Suppressor macrophage treated with lipopolysaccharide for 4 hours (primary cell): ENCODE measurements at regions not wholly inside any gene's neighbourhood (a gene's known extent, or its start where the extent isn't known, plus 50 kb on each side); places are given as distances from the start of the nearest gene placed in this dataset.
A peak's percentile ranks its signal among the peaks of the same experiment; 100 is the strongest.
"Not testable (repeated sequence)": the region's sequence is repeated elsewhere in the genome, so short reads cannot be mapped to it uniquely, and the experiment has no call there.

Experiments used
- DNase-seq: peaks from one replicate; pipeline ENCODE4 v3.0.0-alpha.2; 2020

- DNase-seq, result no peak
Measured at GRCh38 chr5:128668921-128669320, 130.9 kb upstream of the FBN2 start.

DNA sequence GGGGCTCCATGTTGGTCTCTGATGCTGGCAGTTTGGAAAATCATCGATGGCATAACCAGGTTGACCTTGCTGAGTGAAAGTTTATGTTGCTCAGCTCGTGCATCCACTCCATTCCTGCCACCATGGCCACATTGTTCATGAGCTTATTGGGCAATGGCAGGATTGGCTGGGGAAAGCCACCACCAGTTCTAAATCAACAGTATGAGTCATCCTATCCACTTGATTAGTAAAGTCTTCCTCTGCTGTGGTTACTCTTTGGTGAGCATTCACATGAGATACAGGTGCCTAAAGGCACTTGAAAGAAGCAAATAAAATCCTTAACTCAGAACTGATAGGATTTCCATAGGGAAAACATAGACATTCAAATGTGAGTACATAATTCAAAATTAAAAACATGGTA, 131.8 kb upstream of the FBN2 start:
- DNase-seq, result no peak

- no peak for DNase-seq
Measured at GRCh38 chr5:128671943-128672342, 133.9 kb upstream of the FBN2 start.

DNA sequence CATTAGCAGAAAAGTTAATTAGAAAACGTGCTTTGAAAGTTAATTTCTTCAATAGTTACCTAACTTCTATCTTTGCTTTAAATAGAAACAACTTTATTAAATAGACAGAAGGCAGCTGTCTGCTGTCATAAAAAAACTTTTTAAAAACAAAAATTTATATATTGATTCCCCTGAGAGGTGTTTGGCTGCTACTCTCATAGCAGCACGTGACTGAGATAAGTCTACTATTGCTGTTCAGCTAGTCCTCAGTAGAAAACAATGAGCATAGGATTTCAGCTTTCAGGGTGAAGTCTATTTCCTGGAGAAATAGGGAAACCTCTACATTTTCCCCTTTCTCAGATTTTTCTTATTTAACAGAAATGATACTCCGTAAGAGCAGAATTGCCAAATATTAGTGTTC, 135.0 kb upstream of the FBN2 start:
- DNase-seq, result no peak

DNA sequence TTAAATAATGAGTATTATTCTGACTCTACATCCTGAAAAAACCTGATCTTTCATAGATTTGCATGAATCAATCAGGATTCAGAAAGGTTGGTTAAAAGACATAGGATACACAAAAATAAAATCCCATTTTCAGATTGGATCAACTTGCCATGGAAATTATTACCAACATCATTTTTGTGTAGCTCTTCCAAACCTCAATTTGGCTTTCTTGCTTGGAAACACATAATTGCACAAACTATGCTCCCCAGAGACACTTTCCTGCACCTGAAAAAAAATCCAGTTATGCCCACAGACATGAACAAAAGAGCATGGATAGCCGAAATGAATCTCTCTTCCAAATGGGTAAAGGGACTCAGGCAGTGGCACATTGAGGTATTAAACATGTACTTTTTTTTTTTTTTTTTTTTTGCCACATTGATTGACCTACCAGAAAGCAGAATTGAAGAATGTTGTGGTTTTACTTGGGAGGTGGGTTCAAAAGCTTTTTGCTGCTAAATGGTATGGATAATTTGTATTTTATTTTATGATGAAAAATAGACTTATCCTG, 135.4 kb upstream of the FBN2 start:
- no peak for DNase-seq

- no peak for DNase-seq
Measured at GRCh38 chr5:128673970-128674369, 135.9 kb upstream of the FBN2 start.

DNA sequence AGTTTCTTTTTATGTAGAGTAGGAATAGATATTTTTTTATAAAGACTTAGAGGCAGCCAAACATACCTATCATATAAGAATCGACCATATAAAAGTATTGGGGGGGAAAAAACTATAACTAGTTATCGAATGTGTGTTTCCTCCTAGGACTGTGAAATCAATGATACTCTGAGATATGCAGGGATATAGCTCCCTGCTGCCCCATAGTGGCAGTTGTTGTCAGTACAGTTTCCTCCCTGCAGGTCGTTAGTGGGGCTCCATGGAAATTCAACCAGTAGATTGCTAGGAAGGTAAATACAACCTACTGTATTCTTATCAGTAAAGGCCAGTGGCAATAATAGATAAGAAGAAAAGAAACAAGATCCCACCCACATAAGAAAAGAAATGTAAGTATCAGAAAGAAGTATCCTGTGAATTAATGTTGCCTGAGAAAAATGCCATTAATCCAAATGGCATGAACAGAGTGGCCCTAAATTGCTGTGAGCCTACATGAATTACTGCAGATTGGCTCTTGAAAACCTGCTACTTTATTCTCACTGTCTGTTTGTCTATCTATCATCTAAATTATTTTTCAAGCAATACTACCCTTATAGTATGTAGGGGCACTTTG, 136.9 kb upstream of the FBN2 start:
- peak; percentile 60 for DNase-seq

DNA sequence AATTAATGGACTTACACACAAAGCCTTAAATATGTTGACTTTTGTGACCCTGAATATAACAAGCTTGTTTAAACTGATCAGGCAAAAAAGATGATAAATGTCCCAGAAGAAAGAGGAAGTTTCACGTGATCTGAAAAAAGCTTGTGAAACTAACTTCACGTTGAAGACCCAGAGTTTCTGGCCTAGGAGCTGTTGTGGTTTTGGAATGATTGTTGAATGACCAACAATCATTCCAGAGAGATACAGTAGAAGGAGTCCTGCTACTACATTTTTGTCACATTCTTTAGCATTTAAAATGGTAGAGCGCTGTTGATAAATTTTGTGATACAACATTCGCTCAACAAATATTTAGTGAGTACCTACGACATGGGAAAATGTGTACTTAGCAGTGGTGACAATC, 143.1 kb upstream of the FBN2 start:
- peak; percentile 11 for DNase-seq

GRCh38 chr5:128681764-128682592, 143.9 kb upstream of the FBN2 start:
- DNase-seq, result no peak

- no peak for DNase-seq
Measured at GRCh38 chr5:128682669-128683068, 144.6 kb upstream of the FBN2 start.

DNA sequence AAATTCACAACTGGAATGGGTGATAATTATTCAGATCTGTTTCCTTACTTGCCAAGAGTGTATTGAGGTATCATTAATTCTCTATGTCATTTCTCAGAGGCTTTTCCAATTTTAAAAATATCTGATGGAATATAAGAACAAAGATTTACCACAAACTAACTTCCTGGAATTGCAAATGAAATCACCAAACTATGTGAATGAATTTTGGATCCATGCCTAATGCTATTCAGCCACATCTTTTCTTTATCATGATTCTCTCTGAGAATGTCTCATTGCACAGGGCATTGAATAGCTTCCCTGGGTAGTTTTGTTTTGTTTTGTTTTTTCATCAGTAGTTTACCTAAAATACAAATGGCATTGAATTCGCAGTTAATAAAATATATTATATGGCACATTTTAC, 146.9 kb upstream of the FBN2 start:
- no peak for DNase-seq

- DNase-seq, result no peak
Measured at GRCh38 chr5:128687930-128688329, 149.9 kb upstream of the FBN2 start.

GRCh38 chr5:128693764-128694163, 155.7 kb upstream of the FBN2 start:
- DNase-seq, result no peak

GRCh38 chr5:128695791-128696530, 157.9 kb upstream of the FBN2 start:
- DNase-seq, result no peak

DNA sequence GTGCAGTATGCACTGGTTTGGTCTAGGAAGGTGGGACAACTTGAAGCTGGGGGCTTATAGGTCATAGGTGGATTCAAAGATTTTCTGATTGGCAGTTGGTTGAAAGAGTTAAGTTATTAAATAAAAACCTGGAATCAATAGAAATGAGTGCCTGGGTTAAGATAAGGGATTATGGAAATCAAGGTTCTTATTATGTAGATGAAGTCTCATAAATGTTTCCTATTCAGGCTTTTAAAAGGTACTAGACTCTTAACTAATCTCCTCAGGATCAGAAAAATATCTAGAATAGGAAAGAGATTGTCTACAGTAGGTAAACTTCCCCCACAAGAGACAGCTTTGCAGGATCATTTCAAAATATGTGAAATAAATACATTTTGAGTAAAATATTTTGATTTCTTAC, 163.3 kb upstream of the FBN2 start:
- no peak for DNase-seq

- no peak for DNase-seq
Measured at GRCh38 chr5:128703322-128703721, 165.3 kb upstream of the FBN2 start.

DNA sequence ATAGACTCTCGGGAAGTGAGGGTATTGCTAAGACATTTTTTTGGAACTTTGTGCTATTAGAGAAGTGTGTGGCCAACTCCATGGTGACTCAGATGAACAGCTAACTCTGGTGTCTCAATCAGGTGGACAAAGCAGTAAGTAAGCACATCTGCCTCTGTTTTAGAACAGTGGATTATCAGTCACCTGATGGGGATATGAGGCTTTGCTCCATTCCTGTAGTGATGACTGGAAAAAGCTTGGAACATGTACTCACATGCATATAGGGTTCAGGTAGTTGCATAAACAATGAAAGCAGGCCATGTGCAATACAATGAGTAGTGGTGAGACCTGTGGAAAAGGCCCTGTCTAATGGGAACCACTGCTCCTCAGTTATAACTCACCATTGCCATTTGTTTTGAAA, 168.2 kb upstream of the FBN2 start:
- no peak for DNase-seq

DNA sequence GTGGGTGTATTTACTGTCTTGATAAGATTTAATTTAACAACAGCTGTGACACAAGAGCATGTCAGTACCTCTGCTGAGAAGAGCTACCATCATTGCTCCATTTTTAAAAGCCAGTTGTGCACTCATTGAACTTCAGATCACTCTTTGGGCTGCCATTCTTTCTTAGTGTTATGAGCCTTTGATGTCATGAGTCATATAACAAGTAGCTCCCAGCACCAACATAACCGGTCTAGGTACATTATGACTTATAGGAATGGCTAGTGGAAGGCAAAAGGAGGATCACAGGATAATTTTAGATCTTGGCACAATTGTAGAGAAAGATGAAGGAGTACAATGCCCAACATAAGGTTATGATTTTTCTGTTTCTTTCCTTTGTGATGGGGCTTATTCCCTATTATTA, 170.8 kb upstream of the FBN2 start:
- no peak for DNase-seq

GRCh38 chr5:128711216-128711615, 173.2 kb upstream of the FBN2 start:
- no peak for DNase-seq

- no peak for DNase-seq
Measured at GRCh38 chr5:128714551-128714950, 176.5 kb upstream of the FBN2 start.

GRCh38 chr5:128722551-128722950, 184.5 kb upstream of the FBN2 start:
- DNase-seq, result no peak

DNA sequence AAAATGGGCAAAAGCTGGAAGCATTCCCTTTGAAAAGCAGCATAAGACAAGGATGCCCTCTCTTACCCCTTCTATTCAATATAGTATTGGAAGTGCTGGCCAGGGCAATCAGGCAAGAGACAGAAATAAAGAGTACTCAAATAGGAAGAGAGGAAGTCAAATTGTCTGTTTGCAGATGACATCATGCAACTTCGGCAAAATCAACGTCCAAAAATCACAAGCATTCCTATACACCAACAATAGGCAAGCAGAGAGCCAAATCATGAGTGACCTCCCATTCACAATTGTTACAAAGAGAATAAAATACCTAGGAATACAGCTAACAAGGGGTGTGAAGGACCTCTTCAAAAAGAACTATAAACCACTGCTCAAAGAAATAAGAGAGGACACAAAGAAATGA, 192.0 kb upstream of the FBN2 start:
- DNase-seq, result not testable (repeated sequence)

DNA sequence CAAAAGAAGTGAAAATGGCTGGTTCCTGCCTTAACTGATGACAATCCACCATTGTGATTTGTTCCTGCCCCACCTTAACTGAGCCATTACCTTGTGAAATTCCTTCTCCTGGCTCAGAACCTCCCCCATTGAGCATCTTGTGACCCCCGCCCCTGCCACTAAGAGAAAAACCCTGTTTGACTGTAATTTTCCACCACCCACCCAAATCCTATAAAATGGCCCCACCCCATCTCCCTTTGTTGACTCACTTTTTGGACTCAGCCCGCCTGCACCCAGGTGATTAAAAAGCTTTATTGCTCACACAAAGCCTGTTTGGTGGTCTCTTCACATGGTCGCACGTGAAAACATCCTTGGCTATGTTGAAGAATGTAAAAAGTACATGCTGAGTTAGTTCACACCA, 197.6 kb upstream of the FBN2 start:
- not testable (repeated sequence) for DNase-seq

- DNase-seq, result no peak
Measured at GRCh38 chr5:128736553-128736952, 198.5 kb upstream of the FBN2 start.
